NB4 (cell line): ENCODE measurements at regions not wholly inside any gene's neighbourhood (a gene's known extent, or its start where the extent isn't known, plus 50 kb on each side); places are given as distances from the start of the nearest gene placed in this dataset.

ENCODE experiments used
- DNase-seq: peaks from one replicate; pipeline ENCODE4 v3.0.0; 2010; ENCODE audit warnings: low read depth
- H3K4me3 ChIP-seq: one replicate; pipeline ENCODE4 v1.5.1; 2011; ENCODE audit warnings: mild to moderate bottlenecking, low read depth, low read length, moderate library complexity
- CTCF ChIP-seq: IDR thresholded peaks from one replicate; pipeline ENCODE4 v1.5.1; 2012; ENCODE audit warnings: low read depth, low read length
- MYC ChIP-seq: IDR thresholded peaks from 2 replicates; pipeline ENCODE4 v1.6.1; 2011; ENCODE audit warnings: low read depth, low read length
- POLR2A ChIP-seq: IDR thresholded peaks from 2 replicates; pipeline ENCODE4 v1.6.1; 2011; ENCODE audit warnings: mild to moderate bottlenecking; ENCODE audit not compliant: insufficient read length; ENCODE audit errors: extremely low read depth
- TF ChIP-seq, protein P1 (sequence below): IDR thresholded peaks from 2 replicates; pipeline ENCODE4 v1.6.1; 2011; ENCODE audit warnings: low read depth, low read length

DNA sequence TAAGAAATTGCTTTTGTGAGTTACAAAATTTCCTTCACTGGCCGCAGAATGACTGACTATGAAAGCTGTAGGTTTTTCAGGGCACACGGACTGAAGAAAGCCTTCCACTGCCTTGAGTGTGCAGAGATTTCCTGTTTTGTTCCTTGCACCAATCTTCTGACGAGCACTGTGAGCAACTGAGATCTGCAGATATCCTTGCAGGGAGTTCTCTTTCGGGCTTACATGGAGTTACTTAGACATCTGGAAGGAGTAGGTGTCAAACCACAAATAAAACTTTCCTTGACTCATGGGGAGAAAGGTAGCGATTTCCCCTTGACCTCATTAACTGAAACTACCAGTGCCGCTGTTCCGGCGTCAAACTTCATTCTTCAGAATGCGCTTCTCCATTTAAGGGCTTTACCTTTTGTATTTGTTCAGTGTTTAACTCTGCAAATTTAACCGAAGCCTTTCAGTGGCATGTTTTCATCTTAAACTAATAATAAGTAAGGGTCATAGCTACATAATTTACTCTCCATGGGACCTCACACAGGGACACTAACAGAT, 1175.3 kb downstream of the GATA3 start:
- H3K4me3 ChIP-seq: no peak overlapping the region
- TF ChIP-seq CTCF: no peak
- TF ChIP-seq, protein P1, sequence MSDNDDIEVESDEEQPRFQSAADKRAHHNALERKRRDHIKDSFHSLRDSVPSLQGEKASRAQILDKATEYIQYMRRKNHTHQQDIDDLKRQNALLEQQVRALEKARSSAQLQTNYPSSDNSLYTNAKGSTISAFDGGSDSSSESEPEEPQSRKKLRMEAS: no peak
- no peak for TF ChIP-seq POLR2A
- TF ChIP-seq MYC: no peak
- no peak for DNase-seq

DNA sequence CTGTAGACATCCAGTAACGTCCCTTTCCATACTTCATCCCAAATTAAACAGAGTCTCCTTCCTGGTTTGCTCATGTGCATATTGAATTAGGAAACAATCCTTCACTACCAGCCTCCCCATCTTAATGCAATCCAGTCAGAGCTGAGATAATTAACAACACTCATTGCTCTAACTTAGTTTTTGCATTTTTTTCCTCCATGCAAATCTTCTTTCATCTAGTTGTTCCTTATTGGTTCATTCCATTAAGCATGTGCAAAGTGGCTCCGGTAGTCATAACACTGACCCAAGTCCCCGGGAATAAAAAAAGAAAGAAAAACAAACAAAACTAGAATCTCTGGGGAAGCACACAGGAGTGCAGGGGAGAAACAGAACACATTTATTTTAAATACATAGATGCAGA, 1176.1 kb downstream of the GATA3 start:
- no peak for DNase-seq
- no peak overlapping the region for H3K4me3 ChIP-seq
- TF ChIP-seq MYC (no peak), POLR2A (no peak), CTCF (no peak)
- TF ChIP-seq, protein P1: no peak

DNA sequence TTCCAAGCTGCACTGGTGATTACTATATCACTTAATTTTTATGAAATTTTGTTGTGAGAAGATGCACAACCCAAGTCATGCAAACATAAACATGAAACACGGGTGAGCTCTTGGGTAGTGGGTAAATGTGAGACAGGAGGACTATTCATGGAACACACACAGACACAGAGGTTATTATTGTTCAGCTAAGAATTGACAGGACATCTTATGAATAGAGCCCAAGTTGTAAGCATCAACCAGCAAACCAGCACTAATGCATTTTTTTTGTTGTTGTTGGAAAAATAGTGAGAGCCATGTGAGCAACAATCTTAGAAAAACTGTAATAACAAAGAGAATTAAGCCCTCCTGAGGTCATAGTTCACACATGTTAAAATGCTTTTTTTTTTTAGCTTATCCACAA, 1179.7 kb downstream of the GATA3 start:
- TF ChIP-seq POLR2A (no peak), CTCF (no peak), MYC (no peak)
- TF ChIP-seq, protein P1: no peak
- H3K4me3 ChIP-seq: no peak overlapping the region
- DNase-seq: no peak

DNA sequence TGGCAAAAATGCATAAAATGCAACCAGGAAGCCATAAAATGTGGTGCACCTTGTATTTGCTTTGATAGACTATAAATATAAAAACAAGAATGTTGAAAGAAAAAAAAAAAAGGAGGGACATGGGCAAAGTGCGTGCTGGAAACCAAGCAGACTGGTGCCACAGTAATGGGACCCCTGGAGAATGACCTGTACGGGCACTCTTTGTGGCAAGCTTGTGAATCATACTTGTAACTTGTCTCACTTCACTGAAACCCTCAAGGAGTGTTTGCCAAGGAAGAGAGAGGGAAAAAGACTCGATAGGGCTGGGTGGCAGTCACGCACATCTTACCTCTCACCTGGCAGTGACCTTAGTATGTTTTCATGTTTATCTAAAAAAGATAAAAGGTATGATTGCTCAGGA, 1183.6 kb downstream of the GATA3 start:
- DNase-seq: no peak

GRCh38 chr10:9239298-9239697, 1184.8 kb downstream of the GATA3 start:
- no peak for DNase-seq
- TF ChIP-seq MYC (no peak), POLR2A (no peak), CTCF (no peak)
- TF ChIP-seq, protein P1: no peak
- no peak overlapping the region for H3K4me3 ChIP-seq

More for the DNA sequence above, 1183.6 kb downstream of the GATA3 start:
- TF ChIP-seq MYC (no peak), POLR2A (no peak), CTCF (no peak)
- TF ChIP-seq, protein P1: no peak
- no peak overlapping the region for H3K4me3 ChIP-seq

- H3K4me3 ChIP-seq: no peak overlapping the region
- TF ChIP-seq, protein P1: no peak
- TF ChIP-seq CTCF (no peak), MYC (no peak), POLR2A (no peak)
- no peak for DNase-seq
Measured at GRCh38 chr10:9243941-9244411, 1189.5 kb downstream of the GATA3 start.
